ENCODE measurements at regions not wholly inside any gene's neighbourhood (a gene's known extent, or its start where the extent isn't known, plus 50 kb on each side); places are given as distances from the start of the nearest gene placed in this dataset.

DNA sequence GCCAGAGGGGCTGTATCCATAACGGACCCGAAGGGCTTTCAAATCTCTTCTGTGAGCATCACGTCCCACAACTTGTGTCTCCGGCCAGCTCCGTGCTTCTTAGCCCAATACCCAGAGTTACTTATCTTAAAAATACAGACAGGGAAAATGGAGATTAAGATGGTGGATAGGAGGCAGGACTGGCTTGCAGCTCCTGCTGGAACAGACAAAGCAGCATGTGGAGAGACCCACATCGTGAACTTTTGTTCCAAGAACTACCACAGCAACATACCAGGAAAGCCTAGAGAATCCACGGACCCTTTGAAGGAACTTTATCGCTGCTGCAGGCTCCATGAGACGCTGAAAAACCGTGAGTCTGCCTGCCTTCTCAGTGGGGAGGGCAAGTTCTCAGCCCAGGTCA lies 113.7 kb downstream of the RNASET2 start:
- no peak for DNase-seq (ENCODE audit: low read depth)

DNA sequence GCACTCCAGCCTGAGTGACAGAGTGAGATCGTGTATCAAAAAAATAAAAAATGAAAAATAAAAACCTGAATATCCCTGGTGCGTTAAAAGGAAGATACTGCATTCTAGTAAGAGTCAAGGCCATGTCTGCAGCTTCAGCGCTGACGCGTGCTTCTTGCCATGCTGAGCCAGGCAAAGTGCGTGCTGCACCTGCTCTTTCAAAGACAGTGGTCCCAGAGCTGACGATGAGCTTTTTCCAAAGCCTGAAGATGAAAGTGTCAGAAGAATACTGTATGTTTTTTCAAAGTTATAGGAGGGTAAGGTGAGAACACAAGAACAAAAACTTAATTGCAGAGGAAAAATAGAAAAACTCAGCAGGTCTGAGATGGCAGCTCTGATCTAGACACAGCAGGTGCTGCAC lies 115.1 kb downstream of the RNASET2 start:
- no peak for DNase-seq (ENCODE audit: low read depth)

- no peak for DNase-seq (ENCODE audit: low read depth)
These were observed 116.8 kb downstream of the RNASET2 start for GRCh38 chr6:166839569-166839968.

- DNase-seq (ENCODE audit: low read depth): no peak
These were observed 117.4 kb downstream of the RNASET2 start for GRCh38 chr6:166838987-166839386.

DNA sequence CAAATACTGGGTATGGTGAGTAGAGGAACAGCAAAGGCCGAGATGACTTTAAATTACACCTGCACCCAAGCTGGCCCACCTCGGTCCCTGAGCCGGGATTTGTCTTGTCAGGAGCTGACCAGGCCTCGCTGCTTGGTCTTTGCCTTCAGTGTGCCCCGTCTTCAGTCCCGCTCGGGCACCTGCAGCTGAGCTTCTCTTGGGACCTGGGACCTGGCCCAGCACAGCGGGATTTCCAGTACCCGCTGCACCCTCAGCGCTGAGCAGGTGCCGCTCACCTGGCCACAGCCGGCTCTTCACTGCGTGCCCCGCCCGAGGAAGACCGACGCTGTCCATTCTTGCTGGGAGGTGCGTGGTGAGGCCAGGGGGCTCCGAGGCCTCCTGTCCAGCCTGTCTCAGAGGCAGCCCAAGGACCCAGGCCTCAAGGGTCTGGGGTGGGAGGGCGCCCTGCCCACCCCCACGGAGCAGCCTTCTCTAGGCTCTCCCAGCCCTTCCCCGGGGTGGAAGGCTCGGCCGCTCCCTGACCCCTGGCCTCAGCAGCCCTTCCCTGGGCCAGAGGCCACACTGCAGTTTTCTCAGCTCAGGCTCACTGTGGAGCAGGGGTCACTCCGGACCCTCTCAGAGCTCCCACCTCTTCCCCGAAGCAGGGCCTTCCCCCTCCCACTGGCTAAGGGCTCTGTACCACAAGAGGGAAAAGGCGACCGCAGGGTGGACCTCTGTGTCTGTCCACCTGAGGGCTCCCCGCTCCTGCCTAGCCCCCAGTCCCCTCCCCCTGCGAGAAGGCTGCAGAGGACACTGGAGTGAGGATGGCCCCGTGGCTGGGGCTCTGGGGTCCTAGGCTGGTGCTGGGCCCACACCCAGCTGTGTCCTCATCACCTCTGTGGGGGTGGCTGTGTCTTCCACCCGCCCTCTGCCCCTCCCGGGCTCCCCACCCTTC lies 119.3 kb downstream of the RNASET2 start:
- DNase-seq (ENCODE audit: low read depth): no peak

DNA sequence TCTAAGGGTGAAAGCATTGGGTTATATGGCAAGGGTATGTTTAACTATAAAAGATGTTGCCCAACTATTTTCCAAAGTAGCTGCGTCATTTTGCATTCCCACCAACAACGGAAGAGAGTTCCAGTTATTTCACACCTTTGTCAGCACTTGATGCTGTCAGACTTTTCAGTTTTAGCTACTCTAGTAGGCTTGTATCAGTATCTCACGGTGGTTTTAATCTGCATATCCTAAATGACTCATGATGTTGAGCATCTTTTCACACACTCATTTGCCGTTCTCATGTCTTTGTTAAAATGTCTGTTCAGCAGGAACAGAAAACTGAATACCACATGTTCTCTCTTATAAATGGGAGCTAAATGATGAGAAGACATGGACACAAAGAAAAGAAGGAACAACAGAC lies 122.3 kb downstream of the RNASET2 start:
- DNase-seq (ENCODE audit: low read depth): no peak

GRCh38 chr6:166830891-166831363 lies 125.4 kb downstream of the RNASET2 start:
- no peak for DNase-seq (ENCODE audit: low read depth)

DNA sequence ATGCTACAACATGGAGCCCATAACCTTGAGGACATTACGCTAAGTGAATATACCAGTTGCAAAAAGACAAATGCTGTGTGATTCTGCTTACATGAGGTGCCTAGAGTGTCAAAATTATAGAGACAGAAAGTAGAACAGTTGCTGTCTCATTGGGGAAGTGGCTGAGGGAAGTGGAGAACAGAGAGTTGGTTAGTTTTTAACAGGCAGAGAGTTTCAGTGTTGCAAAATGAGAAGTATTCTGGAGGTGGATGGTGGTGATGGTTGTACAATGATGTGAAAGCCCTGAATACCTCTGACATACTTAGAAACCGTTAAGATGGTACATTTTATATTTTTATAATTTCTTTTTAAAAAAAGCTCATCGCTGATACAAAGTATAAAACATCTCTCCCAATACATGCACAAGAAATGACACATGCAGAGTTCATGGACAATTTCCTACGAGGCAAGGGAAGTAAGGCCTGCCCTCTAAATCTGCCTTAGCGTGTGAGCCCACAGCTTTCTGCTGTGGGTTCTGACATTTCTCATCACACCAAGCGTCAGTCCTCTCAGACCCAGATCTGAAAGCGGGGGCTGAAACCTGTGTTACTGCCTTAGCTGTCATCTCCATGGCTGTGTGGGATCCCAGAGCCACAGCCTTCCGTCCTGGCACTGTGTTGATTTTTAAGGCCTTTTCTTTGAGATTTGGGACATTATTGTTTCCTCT lies 126.0 kb downstream of the RNASET2 start:
- no peak for DNase-seq (ENCODE audit: low read depth)

DNA sequence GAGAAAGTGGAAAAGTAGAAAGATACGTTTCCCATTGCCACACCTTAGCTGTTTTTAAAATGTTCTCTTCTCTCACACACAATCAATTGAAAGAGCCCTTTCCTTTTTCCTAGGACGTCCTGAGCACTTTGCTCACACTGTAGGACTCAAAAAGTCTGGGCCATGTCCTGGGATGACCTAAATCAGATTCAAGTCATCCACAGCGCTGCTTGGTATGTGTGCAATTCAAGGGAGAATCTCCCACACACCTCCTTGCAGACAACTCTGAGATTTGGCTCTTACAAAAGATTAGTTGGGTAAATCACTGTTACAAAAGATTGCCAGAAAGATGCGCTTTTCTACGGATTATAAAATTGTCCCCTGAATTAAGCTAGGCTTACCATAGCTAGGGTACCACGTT lies 130.1 kb downstream of the RNASET2 start:
- DNase-seq (ENCODE audit: low read depth): no peak

GRCh38 chr6:166825553-166826145 lies 130.7 kb downstream of the RNASET2 start:
- DNase-seq (ENCODE audit: low read depth): no peak

DNA sequence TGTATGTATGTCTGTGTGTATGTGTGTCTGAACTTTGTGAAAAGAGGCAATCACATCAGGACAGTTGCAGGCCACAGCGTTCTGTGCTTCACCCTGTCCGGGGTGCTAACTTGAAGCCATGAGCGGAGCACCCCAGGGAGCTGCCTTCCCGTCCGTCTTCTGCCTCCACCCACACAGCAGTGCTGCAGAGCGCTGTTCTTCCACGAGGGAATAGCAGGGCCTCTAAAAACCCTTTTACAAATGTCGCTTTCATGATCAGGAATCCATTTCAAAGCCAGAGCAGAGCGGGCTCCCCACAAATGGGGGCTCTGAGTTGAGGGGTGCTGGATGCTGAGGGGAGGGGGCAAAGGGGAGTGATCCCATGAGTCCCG lies 131.5 kb downstream of the RNASET2 start:
- no peak for DNase-seq (ENCODE audit: low read depth)

DNA sequence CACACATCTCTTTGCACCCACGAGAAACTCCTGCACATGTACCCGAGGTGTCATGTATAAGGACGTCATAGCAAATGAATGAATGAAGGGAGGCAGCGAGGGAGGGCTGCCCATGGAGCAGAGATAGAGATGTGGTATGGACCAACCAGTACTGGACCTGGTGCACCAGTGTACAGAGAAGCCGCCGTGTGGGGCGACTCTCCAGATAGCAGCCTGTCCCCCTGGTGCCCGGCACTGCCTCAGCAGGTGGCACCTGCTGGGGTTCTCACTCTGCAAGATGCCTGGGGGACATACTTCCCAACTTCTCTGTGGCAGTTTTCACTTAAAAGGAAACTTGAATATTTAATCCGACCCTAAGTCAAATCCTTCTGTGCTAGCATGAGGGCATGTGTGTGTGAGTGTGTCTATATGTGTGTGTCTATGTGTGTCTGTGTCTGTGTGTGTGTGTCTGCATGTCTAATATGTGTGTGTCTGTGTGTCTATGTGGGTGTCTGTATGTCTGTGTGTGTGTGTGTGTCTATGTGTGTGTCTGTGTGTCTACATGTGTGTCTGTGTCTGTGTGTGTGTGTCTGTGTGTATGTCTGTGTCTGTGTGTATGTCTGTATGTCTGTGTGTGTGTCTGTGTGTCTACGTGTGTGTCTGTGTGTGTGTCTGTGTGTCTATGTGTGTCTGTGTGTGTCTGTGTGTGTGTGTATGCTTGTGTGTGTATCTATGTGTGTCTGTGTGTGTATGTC lies 132.0 kb downstream of the RNASET2 start:
- DNase-seq (ENCODE audit: low read depth): no peak

DNA sequence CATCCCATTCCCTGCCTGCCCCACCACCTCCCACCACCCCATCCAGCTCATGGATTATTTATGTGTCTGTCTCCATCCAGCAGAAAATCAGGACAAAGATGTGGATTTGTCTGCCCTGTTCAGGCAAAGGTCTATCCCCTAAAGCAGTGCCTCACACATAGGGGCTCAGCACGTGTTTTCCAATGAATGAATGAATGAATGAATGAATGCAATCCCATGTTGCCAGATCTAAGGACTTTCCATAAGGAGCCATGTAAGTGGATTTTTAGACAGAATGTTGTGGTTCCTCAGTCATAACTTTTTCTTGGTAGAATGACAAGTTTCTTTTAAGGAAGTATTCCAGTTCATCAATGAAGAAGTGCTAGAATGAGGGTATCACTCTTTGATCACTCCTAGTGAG lies 133.7 kb downstream of the RNASET2 start:
- DNase-seq (ENCODE audit: low read depth): no peak

DNA sequence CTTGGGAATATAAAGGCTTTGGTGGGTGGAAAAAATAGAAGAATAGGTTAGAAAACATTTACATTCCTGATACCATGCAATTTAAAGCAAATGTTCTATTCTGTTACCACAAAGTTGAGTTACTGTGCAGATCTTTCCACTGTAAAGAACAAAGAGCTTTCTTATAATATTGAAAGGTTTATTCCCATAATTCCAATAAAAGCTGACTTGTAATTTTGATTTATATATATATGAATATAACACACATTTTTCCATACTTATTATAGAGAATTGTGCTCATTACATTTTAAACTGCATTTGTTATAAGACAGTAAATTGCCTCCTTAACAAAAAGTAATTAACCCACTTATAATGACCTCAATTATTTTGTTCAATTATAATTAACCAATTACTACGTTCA lies 135.9 kb downstream of the RNASET2 start:
- DNase-seq (ENCODE audit: low read depth): no peak

GRCh38 chr6:166820070-166820469 lies 136.3 kb downstream of the RNASET2 start:
- no peak for DNase-seq (ENCODE audit: low read depth)

- DNase-seq (ENCODE audit: low read depth): no peak
These were observed 140.7 kb downstream of the RNASET2 start for GRCh38 chr6:166815629-166816028.

GRCh38 chr6:166814390-166814789 lies 142.0 kb downstream of the RNASET2 start:
- DNase-seq (ENCODE audit: low read depth): no peak

GRCh38 chr6:166813461-166813860 lies 142.9 kb downstream of the RNASET2 start:
- DNase-seq (ENCODE audit: low read depth): no peak

GRCh38 chr6:166810864-166811263 lies 145.5 kb downstream of the RNASET2 start:
- DNase-seq (ENCODE audit: low read depth): no peak

DNA sequence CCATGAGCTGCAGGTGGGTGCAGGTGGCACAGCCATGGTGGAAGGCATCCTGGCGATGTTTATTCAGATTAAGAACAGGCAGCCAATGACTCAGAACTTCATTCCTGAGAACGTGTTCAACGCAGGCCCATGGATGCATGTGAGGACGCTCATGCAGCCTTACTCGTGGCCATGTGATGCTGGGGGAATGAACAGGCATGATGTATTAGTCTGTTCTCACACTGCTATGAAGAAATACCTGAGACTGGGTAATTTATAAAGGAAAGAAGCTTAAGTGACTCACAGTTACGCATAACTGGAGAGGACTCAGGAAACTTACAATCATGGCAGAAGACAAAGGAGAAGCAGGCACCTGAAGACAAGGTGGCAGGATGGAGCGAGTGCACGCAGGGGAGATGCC lies 146.6 kb downstream of the RNASET2 start:
- DNase-seq (ENCODE audit: low read depth): no peak

- DNase-seq (ENCODE audit: low read depth): no peak
These were observed 149.2 kb downstream of the RNASET2 start for GRCh38 chr6:166806962-166807757.
